CD4-positive, CD25-positive, alpha-beta regulatory T cell (primary cell): ENCODE measurements at regions not wholly inside any gene's neighbourhood (a gene's known extent, or its start where the extent isn't known, plus 50 kb on each side); places are given as distances from the start of the nearest gene placed in this dataset.

ENCODE experiments used
- ATAC-seq, 2 donors: fragments of 150-1000 bp; cut with Tn5 transposase; one replicate each; pipeline ENCODE4 v1.10.0; 2021; ENCODE audit warnings: low read depth in 2 of 2, moderate number of reproducible peaks in 2 of 2, moderate library complexity in 1 of 2
- DNase-seq, 3 donors: peaks; one replicate each; pipeline versions ENCODE4 v3.0.0 to v3.0.0-alpha.2; 2012 to 2022; ENCODE audit warnings: mixed read lengths in 1 of 3
- H3K27ac ChIP-seq: one replicate; pipeline ENCODE4 v1.7.0; 2013; ENCODE audit warnings: mild to moderate bottlenecking, low read length; ENCODE audit not compliant: insufficient read depth, poor library complexity, severe bottlenecking
- H3K27me3 ChIP-seq: one replicate; pipeline ENCODE4 v1.7.0; 2013; ENCODE audit warnings: low read length; ENCODE audit not compliant: control insufficient read depth, insufficient read depth
- H3K36me3 ChIP-seq: one replicate; pipeline ENCODE4 v1.7.0; 2013; ENCODE audit warnings: mild to moderate bottlenecking, low read length, moderate library complexity; ENCODE audit not compliant: control insufficient read depth, insufficient read depth
- H3K4me1 ChIP-seq: 2 replicates; pipeline ENCODE4 v1.7.0; 2013; ENCODE audit warnings: mild to moderate bottlenecking, low read length; ENCODE audit not compliant: insufficient read depth, control insufficient read depth, poor library complexity, severe bottlenecking
- H3K4me3 ChIP-seq: one replicate; pipeline ENCODE4 v1.7.0; 2013; ENCODE audit warnings: low read depth, mild to moderate bottlenecking, low read length, moderate library complexity
- H3K9me3 ChIP-seq, 2 experiments: 1 replicate in 1 of 2; 2 replicates in 1 of 2; pipeline ENCODE4 v1.7.0; 2013; ENCODE audit warnings: low read length in 2 of 2, mild to moderate bottlenecking in 1 of 2, moderate library complexity in 1 of 2; ENCODE audit not compliant: control insufficient read depth in 2 of 2
- H3K27ac Mint-ChIP-seq, 3 donors: one replicate each; pipeline ENCODE4 v1.8.0; 2020 to 2022; ENCODE audit warnings: mild to moderate bottlenecking in 3 of 3, mixed read lengths in 3 of 3, moderate library complexity in 2 of 3
- H3K27me3 Mint-ChIP-seq: one replicate; pipeline ENCODE4 v1.8.0; 2022; ENCODE audit warnings: mild to moderate bottlenecking, mixed read lengths
- H3K36me3 Mint-ChIP-seq: one replicate; pipeline ENCODE4 v1.8.0; 2020; ENCODE audit warnings: mixed read lengths
- H3K4me1 Mint-ChIP-seq, 4 donors: one replicate each; pipeline ENCODE4 v1.8.0; 2020 to 2022; ENCODE audit warnings: mixed read lengths in 4 of 4, mild to moderate bottlenecking in 1 of 4
- H3K4me3 Mint-ChIP-seq, 4 donors: one replicate each; pipeline ENCODE4 v1.8.0; 2020 to 2022; ENCODE audit warnings: mild to moderate bottlenecking in 4 of 4, mixed read lengths in 4 of 4, moderate library complexity in 3 of 4
- H3K9me3 Mint-ChIP-seq, 7 donors: one replicate each; pipeline ENCODE4 v1.8.0; 2020 to 2022; ENCODE audit warnings: mixed read lengths in 7 of 7, mild to moderate bottlenecking in 3 of 7, moderate library complexity in 2 of 7

GRCh38 chr9:7403839-7404487 is 395.6 kb downstream of the DMAC1 start:
- no peaks in the 10 kb centered on the region for H3K36me3 Mint-ChIP-seq
- H3K4me1 Mint-ChIP-seq = peaks cover 0 to 3% (median 0%) of the 10 kb centered on the region in 4 donors
- Histone ChIP-seq H3K27me3 (no peaks in the 10 kb centered on the region), H3K4me3 (no peak overlapping the region), H3K36me3 (no peaks in the 10 kb centered on the region), H3K4me1 (no peaks in the 10 kb centered on the region), H3K9me3 (no peaks in the 10 kb centered on the region), H3K27ac (no peak overlapping the region)
- DNase-seq (peak in 1 of 3 donors; percentile 20), ATAC-seq (no peak)
- no peak overlapping the region for H3K4me3 Mint-ChIP-seq
- H3K27ac Mint-ChIP-seq = no peak overlapping the region
- peaks cover 0 to 3% (median 0%) of the 10 kb centered on the region in 7 donors for H3K9me3 Mint-ChIP-seq
- no peaks in the 10 kb centered on the region for H3K27me3 Mint-ChIP-seq

- H3K27me3 Mint-ChIP-seq = no peaks in the 10 kb centered on the region
- no peak overlapping the region for H3K4me3 Mint-ChIP-seq
- Histone ChIP-seq H3K36me3 (no peaks in the 10 kb centered on the region), H3K4me1 (no peaks in the 10 kb centered on the region), H3K27ac (no peak overlapping the region), H3K9me3 (no peaks in the 10 kb centered on the region), H3K4me3 (no peak overlapping the region), H3K27me3 (no peaks in the 10 kb centered on the region)
- H3K4me1 Mint-ChIP-seq = peaks cover 0 to 3% (median 0%) of the 10 kb centered on the region in 4 donors
- peaks cover 0 to 3% (median 0%) of the 10 kb centered on the region in 7 donors for H3K9me3 Mint-ChIP-seq
- no peak for DNase-seq
- no peak overlapping the region for H3K27ac Mint-ChIP-seq
- no peak for ATAC-seq
- H3K36me3 Mint-ChIP-seq = no peaks in the 10 kb centered on the region
Measured at GRCh38 chr9:7403028-7403389, 396.6 kb downstream of the DMAC1 start.

GRCh38 chr9:7402334-7403027 is 397.1 kb downstream of the DMAC1 start:
- H3K36me3 Mint-ChIP-seq = no peaks in the 10 kb centered on the region
- H3K27me3 Mint-ChIP-seq = no peaks in the 10 kb centered on the region
- Histone ChIP-seq H3K27ac (no peak overlapping the region), H3K36me3 (no peaks in the 10 kb centered on the region), H3K9me3 (no peaks in the 10 kb centered on the region), H3K27me3 (no peaks in the 10 kb centered on the region), H3K4me3 (no peak overlapping the region), H3K4me1 (no peaks in the 10 kb centered on the region)
- H3K4me3 Mint-ChIP-seq = no peak overlapping the region
- DNase-seq (no peak), ATAC-seq (no peak)
- peaks cover 0 to 3% (median 0%) of the 10 kb centered on the region in 7 donors for H3K9me3 Mint-ChIP-seq
- H3K4me1 Mint-ChIP-seq = peaks cover 0 to 3% (median 0%) of the 10 kb centered on the region in 4 donors
- H3K27ac Mint-ChIP-seq = no peak overlapping the region

GRCh38 chr9:7401116-7401515 is 398.5 kb downstream of the DMAC1 start:
- no peak for ATAC-seq
- H3K27ac Mint-ChIP-seq = no peak overlapping the region

GRCh38 chr9:7394002-7394774 is 405.4 kb downstream of the DMAC1 start:
- Mint-ChIP-seq H3K4me1 (no peaks in the 10 kb centered on the region), H3K27me3 (peaks cover 5% of the 10 kb centered on the region), H3K27ac (no peak overlapping the region), H3K4me3 (no peak overlapping the region), H3K9me3 (peaks cover 0 to 2% (median 0%) of the 10 kb centered on the region in 7 donors), H3K36me3 (no peaks in the 10 kb centered on the region)
- no peak overlapping the region for H3K27ac ChIP-seq
- ATAC-seq = no peak
- no peaks in the 10 kb centered on the region for H3K27me3 ChIP-seq
- H3K4me3 ChIP-seq = no peak overlapping the region
- no peaks in the 10 kb centered on the region for H3K4me1 ChIP-seq
- no peak for DNase-seq
- H3K9me3 ChIP-seq = no peaks in the 10 kb centered on the region
- H3K36me3 ChIP-seq = no peaks in the 10 kb centered on the region

More at GRCh38 chr9:7401116-7401515, 398.5 kb downstream of the DMAC1 start:
- peaks cover 0 to 3% (median 0%) of the 10 kb centered on the region in 7 donors for H3K9me3 Mint-ChIP-seq
- H3K4me3 Mint-ChIP-seq = no peak overlapping the region
- no peak for DNase-seq
- Histone ChIP-seq H3K27me3 (no peaks in the 10 kb centered on the region), H3K4me1 (no peaks in the 10 kb centered on the region), H3K9me3 (no peaks in the 10 kb centered on the region), H3K27ac (no peak overlapping the region), H3K4me3 (no peak overlapping the region), H3K36me3 (no peaks in the 10 kb centered on the region)
- H3K27me3 Mint-ChIP-seq = no peaks in the 10 kb centered on the region
- no peaks in the 10 kb centered on the region for H3K36me3 Mint-ChIP-seq
- H3K4me1 Mint-ChIP-seq = peaks cover 0 to 2% (median 0%) of the 10 kb centered on the region in 4 donors

- H3K4me3 Mint-ChIP-seq = no peak overlapping the region
- Histone ChIP-seq H3K36me3 (no peaks in the 10 kb centered on the region), H3K27ac (no peak overlapping the region), H3K4me3 (no peak overlapping the region), H3K9me3 (no peaks in the 10 kb centered on the region), H3K27me3 (no peaks in the 10 kb centered on the region), H3K4me1 (no peaks in the 10 kb centered on the region)
- peaks cover 5% of the 10 kb centered on the region for H3K27me3 Mint-ChIP-seq
- peaks cover 0 to 4% (median 0%) of the 10 kb centered on the region in 7 donors for H3K9me3 Mint-ChIP-seq
- no peak overlapping the region for H3K27ac Mint-ChIP-seq
- H3K4me1 Mint-ChIP-seq = no peaks in the 10 kb centered on the region
- DNase-seq (no peak), ATAC-seq (no peak)
- H3K36me3 Mint-ChIP-seq = no peaks in the 10 kb centered on the region
Measured at GRCh38 chr9:7392148-7392547, 407.4 kb downstream of the DMAC1 start.

GRCh38 chr9:7388755-7389154 is 410.8 kb downstream of the DMAC1 start:
- no peak overlapping the region for H3K27ac ChIP-seq
- Mint-ChIP-seq H3K4me3 (no peak overlapping the region), H3K9me3 (peaks cover 0 to 4% (median 0%) of the 10 kb centered on the region in 7 donors), H3K27me3 (peaks cover 5% of the 10 kb centered on the region), H3K4me1 (no peaks in the 10 kb centered on the region), H3K36me3 (no peaks in the 10 kb centered on the region), H3K27ac (no peak overlapping the region)
- ATAC-seq = no peak
- H3K9me3 ChIP-seq = no peaks in the 10 kb centered on the region
- DNase-seq = no peak
- no peaks in the 10 kb centered on the region for H3K4me1 ChIP-seq
- H3K27me3 ChIP-seq = no peaks in the 10 kb centered on the region
- no peaks in the 10 kb centered on the region for H3K36me3 ChIP-seq
- no peak overlapping the region for H3K4me3 ChIP-seq
